HG03354 (cell line): ENCODE measurements at regions not wholly inside any gene's neighbourhood (a gene's known extent, or its start where the extent isn't known, plus 50 kb on each side); places are given as distances from the start of the nearest gene placed in this dataset.

Source experiments
- ATAC-seq: cut with Tn5 transposase; IDR thresholded peaks from one replicate; pipeline ENCODE4 v1.9.1; 2021; ENCODE audit warnings: mild to moderate bottlenecking; ENCODE audit not compliant: unreplicated experiment, poor library complexity, severe bottlenecking

DNA sequence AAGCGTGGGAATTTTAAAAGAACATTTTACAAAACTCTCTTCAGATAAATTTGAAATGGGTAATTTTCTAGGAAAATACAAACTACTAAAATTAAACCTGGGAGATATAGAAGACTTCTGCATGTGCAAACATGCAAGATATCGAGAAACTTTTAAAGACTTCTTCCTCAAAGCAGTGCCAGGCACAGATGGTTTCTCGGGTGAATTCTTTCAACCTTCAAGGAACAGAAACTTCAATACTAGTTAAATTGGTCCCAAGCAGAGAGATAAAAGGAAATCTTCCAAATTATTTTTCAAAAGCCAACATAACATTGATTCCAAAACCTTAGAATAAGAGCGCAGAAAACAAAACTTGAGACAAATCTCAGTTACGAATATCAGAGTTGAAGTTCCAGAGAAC lies 732.7 kb downstream of the PDCD6IP start:
- no peak for ATAC-seq

DNA sequence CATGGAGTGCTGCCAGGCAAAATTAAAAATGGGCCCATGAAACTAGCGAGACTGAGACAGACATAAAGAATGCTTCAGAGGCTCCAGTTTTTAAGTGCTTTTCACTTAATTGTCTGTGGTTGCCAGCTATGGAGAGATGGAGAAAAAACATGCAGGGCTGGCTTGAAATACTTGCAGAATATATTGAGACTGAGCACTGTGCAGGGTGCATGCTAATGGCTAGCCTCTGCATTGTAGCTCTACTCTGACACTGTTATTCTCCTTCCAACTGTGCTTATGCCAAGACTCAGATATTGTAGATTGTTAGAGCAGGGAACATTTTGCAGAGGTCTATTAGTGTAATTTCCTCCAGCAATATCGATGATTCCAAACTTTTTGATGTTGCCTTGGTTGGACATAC lies 735.0 kb downstream of the PDCD6IP start:
- ATAC-seq, result no peak

DNA sequence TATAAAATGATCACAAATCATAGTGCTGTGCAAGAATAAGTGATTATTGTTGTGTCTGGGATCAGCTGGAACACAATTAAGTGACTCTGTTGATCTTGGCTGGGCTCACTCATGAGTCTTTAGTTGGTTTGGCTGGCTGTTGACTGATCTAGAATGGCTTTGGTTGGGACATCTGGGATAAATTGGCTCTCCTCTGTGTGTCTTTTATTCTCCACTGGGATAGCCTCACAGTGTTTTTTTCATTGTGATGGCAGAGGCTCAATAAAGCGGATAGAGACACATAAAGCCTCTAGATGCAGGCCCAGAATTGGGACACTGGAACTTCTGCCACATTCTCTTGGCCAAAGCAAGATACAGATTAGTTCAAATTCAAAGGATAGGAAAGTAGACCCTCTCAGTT lies 735.6 kb downstream of the PDCD6IP start:
- ATAC-seq, result no peak

DNA sequence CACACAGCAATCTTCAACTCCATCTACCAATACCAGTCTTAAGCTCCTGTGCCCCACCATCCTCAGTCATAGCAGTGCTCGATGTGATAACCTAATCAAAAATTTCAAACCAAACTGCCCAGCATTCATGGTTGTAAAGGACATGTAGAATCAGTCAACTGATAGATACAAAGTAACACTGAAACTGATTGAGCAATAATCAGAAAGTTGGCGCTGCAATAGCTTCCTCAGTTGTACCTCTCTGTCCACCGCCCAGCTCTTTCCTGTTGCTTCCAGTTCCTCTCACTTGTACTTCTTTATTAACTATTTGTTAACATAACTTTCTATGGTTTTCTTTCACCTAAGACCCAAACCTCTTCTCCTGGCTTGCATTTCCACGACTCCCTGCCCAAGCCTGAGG lies 745.7 kb downstream of the PDCD6IP start:
- no peak for ATAC-seq

DNA sequence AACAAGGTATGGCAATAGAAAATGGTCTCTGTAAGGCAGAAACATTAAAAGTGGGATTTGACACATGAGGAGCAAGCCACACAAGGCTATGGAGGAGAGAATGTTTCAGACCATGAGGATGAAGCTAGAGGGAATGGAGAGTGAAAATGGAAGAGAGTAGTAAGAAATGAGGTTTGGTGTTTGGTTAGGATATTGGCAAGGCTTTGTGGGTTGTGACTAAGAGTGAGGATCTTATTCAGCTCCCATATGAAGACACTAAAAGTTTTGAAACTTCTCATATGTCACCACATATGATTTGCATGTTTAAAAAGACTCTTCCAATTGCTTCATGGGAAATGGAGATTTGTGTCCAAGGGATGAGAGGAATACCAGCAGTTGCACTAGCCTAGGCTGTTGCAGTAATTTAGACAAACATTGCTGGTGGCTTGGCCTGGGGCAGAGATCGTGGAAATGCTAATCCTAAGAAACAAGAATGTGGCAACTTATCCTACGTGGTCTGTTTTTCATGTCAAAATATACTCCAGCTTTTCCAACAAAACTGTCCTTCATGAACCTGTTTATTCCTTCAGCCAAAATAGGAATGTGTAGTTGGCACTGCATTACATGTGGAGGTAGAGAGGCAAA lies 749.0 kb downstream of the PDCD6IP start:
- ATAC-seq, result no peak

DNA sequence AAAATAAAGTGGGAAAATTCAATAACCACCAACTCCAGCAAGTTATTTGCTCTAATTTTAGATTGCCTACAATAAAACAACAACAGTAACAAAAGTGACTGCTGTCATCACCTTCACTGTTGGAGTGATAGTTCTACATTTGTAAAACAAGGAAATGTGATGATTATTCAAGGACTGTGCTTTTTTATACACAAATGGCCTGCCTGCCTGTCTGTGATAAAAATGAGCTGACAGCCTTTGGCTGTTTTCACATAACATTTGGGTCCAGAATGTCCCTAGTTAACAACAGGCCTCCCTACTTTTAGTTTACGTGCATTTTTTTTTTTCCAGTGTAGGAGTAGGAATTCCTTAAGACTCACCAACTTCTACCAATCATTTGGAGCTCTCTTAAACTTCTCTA lies 768.8 kb downstream of the PDCD6IP start:
- no peak for ATAC-seq

DNA sequence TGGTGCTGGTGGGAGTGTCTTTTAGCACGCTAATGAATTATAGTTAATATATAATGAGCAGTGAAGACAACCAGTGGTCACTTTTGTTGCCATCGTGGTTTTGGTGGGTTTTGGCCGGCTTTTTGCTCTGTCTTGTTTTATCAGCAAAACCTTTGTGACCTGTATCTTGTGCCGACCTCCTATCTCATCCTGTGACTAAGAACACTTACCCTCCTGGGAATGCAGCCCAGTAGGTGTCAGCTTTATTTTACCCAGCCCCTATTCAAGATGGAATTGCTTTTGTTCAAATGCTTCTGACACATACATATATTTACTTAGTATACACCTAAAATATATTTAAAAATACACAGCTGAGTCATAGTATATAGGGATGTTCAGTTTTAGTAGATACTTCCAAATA lies 770.3 kb downstream of the PDCD6IP start:
- ATAC-seq, result no peak

DNA sequence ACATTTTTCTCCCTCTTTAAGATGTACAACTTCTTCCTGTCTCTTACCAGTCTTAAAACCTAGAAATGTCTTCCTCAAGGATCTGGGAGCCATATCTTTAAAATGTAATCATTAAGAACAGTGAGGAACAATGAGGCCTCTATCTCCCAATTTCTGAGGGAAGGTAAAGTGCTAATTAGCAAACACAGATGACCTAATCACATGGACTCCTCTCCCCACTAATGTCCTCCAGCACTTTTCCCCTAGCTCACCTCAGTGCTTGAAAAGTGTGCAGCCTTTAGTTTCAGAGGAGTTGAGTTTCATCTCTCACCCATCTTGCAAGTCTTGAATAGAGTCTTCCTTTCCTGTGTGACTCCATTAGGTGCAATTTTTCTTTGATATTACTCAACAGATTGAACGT lies 771.0 kb downstream of the PDCD6IP start:
- ATAC-seq, result no peak

DNA sequence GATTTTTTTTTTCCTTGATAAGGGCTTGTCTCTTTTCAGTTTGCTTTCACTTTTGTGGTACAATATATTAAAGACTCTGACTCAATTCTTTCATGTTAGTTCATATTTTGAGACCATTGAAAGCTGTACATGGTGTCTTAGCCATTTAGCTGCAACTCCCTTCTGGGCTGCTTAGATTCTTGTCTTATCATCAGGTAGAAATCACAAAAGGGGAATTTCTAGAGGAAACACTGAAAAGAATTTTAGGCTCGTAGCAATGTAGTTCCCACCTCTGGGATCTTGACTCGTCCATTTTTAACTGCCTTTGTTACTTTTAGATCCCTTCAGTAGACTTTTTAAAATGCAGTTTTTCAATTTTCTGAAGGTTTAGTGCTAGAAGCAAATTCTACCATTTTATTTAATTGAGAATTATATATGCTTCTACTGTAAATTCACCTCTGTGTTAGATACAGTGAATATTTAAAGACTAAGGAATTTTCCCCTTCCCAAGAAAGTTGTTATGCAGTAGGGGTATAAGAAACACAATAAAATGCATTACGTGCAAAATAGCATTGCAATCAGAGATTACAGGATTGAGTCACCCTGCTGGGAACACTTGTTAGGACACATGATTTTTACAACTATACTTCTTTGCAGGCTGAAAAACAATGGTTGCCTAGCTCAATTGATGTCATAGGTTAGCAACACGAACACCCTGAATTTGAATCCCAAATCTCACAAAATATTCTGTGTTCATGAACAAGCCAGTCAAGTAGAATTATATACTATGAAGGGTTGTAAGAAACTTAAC lies 772.7 kb downstream of the PDCD6IP start:
- ATAC-seq, result no peak

DNA sequence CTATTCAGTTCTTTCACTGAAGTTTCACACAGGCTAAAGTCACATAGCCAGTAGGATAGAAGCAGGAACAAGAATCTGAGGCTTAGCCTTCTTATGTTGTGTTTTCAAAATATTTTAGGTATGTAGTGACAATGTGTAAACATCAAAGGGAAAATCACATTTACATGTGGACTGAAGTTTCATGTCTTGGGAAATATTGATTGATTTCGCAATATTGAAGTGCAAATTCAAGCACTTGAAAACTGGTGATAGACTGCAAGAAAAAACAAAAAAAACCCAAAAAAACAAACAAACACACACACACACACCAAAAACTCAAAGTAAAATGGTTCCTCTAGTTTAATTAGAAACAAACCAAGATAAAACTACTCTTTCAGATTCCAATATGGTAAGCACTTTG lies 773.3 kb downstream of the PDCD6IP start:
- no peak for ATAC-seq

DNA sequence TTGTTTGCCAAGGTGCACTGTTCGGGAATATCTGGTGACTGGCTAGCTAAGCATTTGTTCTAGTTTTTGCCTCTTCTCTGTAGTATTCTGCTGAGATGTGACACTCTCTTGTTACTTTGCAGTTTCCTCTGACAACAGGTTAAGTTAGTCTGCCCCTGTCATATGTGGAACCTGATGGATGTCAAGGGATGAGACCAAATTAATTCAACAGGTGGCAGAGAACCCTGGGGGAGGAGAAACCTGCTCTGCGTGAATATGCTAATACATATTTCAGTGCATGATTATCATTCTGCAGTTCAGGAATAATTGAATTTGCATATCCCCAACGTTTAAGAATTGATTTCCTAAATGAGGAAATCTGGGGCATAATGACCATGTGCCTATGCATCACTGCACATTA lies 777.3 kb downstream of the PDCD6IP start:
- no peak for ATAC-seq

DNA sequence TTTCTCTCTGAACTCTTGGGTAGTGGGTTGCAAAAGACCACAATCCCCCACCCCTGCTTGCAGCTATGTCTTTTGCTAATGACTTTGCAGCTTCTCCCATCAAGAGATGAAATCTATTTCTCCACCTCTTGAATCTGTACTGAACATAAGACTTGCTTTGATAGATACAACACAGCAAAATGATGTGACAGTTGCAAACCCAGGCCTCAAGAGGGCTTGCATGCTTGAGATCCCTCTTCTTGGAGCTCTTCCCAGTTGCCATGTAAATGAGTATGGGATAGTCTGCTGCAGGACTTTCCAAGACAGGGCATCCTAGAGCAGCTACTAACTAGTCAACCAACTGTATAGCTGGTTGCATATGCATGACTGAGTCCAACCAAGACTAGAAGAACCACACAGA lies 783.6 kb downstream of the PDCD6IP start:
- no peak for ATAC-seq

DNA sequence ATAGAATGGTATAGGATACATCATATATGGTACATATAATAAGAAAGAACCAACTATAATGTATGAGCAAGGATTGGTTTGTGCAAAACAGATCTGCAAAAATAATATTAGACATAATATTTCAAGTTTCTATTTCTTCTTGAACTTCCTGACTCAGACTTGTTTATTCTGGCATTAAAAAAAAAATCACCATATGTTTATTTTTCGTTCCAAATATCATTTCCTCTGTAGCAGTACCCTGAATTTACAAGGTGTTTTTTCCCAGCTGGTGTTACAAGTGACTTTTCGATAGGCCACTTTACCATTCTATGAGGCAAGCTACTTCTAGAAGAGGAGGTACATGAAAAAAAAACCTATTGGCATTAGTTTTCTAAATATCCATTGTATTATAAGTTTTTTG lies 785.0 kb downstream of the PDCD6IP start:
- ATAC-seq, result no peak

DNA sequence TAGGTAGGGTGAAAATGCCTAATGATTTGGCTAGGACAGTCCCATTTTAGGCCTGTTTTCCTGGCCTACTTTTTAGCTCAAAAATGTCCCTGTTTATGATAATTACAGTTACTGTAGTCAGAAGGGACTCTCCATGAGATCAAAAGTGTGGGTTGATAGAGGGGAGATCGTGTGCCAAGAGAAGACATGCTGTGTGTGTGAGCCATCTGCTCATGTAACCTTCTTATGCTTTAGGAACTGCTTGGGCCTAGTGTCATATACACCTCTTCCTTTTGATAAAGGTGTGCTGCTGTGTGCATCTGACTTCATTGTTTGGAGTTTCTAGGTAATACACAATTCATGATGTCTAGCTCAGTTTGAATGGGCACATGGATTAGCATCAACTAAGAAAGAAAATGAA lies 786.5 kb downstream of the PDCD6IP start:
- no peak for ATAC-seq

DNA sequence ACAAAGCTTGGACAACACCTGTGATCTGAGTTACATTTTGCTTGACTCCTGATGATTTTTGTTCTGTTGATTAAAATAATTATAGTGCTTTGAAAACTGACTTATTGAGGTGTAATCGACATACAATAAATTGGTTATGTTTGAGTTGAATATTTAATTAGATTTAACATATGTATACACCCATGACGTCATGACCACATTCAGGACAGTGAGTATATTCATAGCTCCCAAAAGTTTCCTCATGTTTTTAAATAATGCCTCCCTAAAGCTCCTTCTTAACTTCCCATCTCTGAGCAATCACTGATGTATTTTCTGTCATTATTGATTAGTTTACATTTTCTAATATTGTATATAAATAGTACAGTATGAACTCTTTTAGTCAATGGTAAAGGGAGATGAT lies 801.2 kb downstream of the PDCD6IP start:
- ATAC-seq, result no peak

DNA sequence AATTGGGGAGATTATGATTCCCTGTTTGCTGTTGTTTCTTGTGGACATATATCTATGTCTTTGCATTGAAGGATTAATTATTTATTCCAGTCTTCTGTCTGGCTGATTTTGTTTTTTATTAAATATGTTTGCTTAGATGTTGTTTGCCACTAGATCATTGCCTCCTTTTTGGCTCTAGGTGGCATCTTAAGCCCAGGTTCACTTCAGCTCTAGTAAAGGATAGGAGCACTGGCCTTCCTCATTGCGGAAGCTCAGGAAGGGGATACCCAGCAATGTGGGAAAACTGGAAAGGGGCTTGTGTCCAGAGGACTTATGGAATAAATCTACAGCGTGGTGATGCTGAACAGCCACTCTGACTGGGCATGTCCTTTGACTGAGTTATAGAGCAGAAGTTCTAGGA lies 821.6 kb downstream of the PDCD6IP start:
- no peak for ATAC-seq

DNA sequence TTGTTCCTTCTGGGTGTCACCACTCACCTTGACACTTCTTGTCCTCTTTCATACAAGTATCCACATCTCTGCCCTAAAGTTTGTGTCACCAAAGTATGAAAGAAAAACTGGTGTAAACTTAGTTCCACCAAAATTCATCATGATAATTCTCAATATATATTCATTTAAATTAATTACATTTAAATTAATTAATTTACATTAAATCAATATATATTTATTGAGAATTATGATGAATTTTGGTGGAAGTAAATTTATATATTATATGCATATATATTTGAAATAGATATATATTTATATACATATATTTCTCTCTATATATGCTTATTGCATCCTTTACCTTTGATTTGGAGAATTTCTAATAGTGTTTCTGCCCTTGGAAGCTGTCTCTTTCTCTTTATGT lies 828.3 kb downstream of the PDCD6IP start:
- no peak for ATAC-seq

DNA sequence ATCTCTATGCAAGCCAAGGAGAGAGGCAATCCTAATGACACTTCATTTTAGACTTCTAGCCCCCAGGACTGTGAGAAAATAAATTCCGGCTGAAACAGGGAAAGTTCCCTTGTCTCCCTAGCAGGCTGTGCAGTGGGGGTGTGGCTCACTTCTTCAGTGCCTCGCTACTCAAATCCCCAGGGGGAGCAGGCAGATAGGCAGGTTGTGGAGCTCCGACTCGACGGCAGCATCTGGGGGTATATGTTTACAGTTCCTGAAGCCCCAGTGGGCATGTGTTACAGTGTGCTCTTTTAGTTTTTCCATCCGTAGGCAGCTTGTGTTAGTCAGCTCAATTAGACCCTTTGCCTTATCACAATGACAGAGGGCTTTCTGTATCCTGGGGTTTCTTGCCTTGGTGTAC lies 836.5 kb downstream of the PDCD6IP start:
- no peak for ATAC-seq

DNA sequence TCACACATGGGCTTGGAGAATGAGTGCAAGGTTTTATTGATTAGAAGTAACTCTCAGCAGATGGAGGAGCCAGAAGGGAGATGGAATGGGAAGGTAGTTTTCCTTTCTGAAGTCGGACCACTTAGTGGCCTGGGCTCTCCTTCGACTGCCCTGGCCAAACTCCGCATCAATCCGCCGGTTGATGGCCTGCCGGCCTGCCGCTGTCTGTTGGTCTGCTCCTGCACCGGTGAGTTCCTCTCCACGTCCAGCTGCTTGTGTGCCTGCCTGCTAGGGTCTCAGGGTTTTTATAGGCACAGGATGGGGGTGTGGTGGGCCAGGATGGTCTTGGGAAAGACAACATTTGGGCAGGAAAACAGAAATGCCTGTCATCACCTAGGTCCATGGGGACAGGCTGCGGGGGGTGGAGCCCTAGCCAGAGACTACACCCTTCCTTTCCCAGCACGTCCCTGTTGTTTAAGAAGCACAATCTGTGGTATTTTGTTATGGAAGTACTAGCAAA lies 837.0 kb downstream of the PDCD6IP start:
- ATAC-seq, result no peak

DNA sequence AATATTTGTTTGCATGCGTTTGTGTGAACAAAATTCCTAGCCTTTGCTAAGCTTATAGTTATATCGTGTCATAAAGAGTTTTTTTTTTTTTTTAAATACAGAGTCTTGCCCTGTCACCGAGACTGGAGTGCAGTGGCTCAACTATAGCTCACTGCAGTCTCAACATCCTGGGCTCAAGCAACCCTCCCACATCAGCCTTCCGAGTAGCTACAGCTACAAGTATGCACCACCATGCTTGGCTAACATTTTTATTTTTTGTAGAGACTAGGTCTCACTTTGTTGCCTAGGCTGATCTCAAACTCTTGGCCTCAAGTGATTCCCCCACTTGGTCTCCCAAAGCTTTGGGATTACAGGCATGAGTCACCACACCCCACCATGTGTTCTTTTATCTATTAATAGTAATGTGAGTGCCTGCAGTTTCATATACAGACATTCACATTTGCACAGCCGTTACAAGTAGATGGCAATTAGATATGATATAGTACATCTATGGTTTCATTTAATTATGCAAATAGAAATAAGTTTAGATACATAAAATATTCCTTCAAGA lies 848.6 kb downstream of the PDCD6IP start:
- ATAC-seq, result no peak

DNA sequence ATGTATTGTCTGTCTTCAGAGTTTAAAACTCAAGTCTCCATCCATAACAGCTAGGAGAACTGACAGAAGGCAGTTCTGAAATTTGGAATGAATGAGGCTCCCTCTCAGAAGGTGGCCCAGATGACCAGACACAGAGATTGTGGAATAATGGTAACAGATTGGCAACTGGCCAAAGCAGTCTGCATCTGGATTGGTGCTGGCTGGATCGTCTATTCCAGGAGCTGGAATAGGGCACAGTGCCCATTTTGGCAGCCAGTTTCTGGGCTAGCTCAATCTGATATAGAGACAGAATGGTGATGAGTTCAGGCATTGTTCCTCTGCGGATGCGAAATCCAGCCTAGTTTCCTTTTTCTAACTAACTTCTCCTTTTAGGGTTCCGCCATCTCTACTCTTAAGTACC lies 851.7 kb downstream of the PDCD6IP start:
- ATAC-seq, result no peak
